ENCODE measurements at regions not wholly inside any gene's neighbourhood (a gene's known extent, or its start where the extent isn't known, plus 50 kb on each side); places are given as distances from the start of the nearest gene placed in this dataset.
"Not testable (repeated sequence)": the region's sequence is repeated elsewhere in the genome, so short reads cannot be mapped to it uniquely, and the experiment has no call there.

- Histone ChIP-seq H3K9me3 (ENCODE audit: control insufficient read depth, insufficient read depth, low read depth, low read length) (no peaks in the 10 kb centered on the region), H3K4me3 (ENCODE audit: low read depth, low read length) (no peak overlapping the region), H3K4me1 (ENCODE audit: control insufficient read depth, insufficient read depth, low read length) (peaks cover 32% of the 10 kb centered on the region), H3K27ac (ENCODE audit: low read depth, low read length) (no peak overlapping the region), H3K36me3 (ENCODE audit: control insufficient read depth, insufficient read depth, low read length) (no peaks in the 10 kb centered on the region), H3K27me3 (ENCODE audit: control insufficient read depth, insufficient read depth, low read length) (peaks cover 3% of the 10 kb centered on the region; the same call in 1 of the 2 replicates), H3K9ac (ENCODE audit: low read length) (no peak overlapping the region)
Observed at GRCh38 chr5:56670916-56671315, 144.4 kb upstream of the MAP3K1 start.

- Histone ChIP-seq H3K4me1 (ENCODE audit: control insufficient read depth, insufficient read depth, low read length) (peaks cover 32% of the 10 kb centered on the region), H3K27me3 (ENCODE audit: control insufficient read depth, insufficient read depth, low read length) (peaks cover 3% of the 10 kb centered on the region; the same call in 1 of the 2 replicates), H3K27ac (ENCODE audit: low read depth, low read length) (no peak overlapping the region; the same call in 1 of the 2 replicates), H3K9me3 (ENCODE audit: control insufficient read depth, insufficient read depth, low read depth, low read length) (no peaks in the 10 kb centered on the region), H3K4me3 (ENCODE audit: low read depth, low read length) (no peak overlapping the region), H3K9ac (ENCODE audit: low read length) (peak overlapping the region; percentile 31), H3K36me3 (ENCODE audit: control insufficient read depth, insufficient read depth, low read length) (no peaks in the 10 kb centered on the region)
Observed at GRCh38 chr5:56669534-56670483, 145.5 kb upstream of the MAP3K1 start.

- H3K4me3 ChIP-seq (ENCODE audit: low read depth, low read length): no peak overlapping the region
- peaks cover 32% of the 10 kb centered on the region for H3K4me1 ChIP-seq (ENCODE audit: control insufficient read depth, insufficient read depth, low read length)
- no peak overlapping the region for H3K9ac ChIP-seq (ENCODE audit: low read length)
- H3K27ac ChIP-seq (ENCODE audit: low read depth, low read length): no peak overlapping the region
- no peaks in the 10 kb centered on the region for H3K9me3 ChIP-seq (ENCODE audit: control insufficient read depth, insufficient read depth, low read depth, low read length)
- H3K36me3 ChIP-seq (ENCODE audit: control insufficient read depth, insufficient read depth, low read length): no peaks in the 10 kb centered on the region
- H3K27me3 ChIP-seq (ENCODE audit: control insufficient read depth, insufficient read depth, low read length): peaks cover 3% of the 10 kb centered on the region; the same call in 1 of the 2 replicates
Observed at GRCh38 chr5:56668996-56669395, 146.4 kb upstream of the MAP3K1 start.

- Histone ChIP-seq H3K4me3 (ENCODE audit: low read depth, low read length) (no peak overlapping the region), H3K9me3 (ENCODE audit: control insufficient read depth, insufficient read depth, low read depth, low read length) (no peaks in the 10 kb centered on the region), H3K4me1 (ENCODE audit: control insufficient read depth, insufficient read depth, low read length) (peaks cover 45% of the 10 kb centered on the region), H3K27me3 (ENCODE audit: control insufficient read depth, insufficient read depth, low read length) (peaks cover under 1% of the 10 kb centered on the region; the same call in 1 of the 2 replicates), H3K27ac (ENCODE audit: low read depth, low read length) (no peak overlapping the region), H3K36me3 (ENCODE audit: control insufficient read depth, insufficient read depth, low read length) (no peaks in the 10 kb centered on the region), H3K9ac (ENCODE audit: low read length) (no peak overlapping the region)
Observed at GRCh38 chr5:56667692-56668091, 147.7 kb upstream of the MAP3K1 start.

- Histone ChIP-seq H3K9ac (ENCODE audit: low read length) (no peak overlapping the region), H3K27ac (ENCODE audit: low read depth, low read length) (no peak overlapping the region), H3K27me3 (ENCODE audit: control insufficient read depth, insufficient read depth, low read length) (no peaks in the 10 kb centered on the region), H3K4me3 (ENCODE audit: low read depth, low read length) (no peak overlapping the region), H3K4me1 (ENCODE audit: control insufficient read depth, insufficient read depth, low read length) (peaks cover 43% of the 10 kb centered on the region), H3K9me3 (ENCODE audit: control insufficient read depth, insufficient read depth, low read depth, low read length) (no peaks in the 10 kb centered on the region), H3K36me3 (ENCODE audit: control insufficient read depth, insufficient read depth, low read length) (no peaks in the 10 kb centered on the region)
Observed at GRCh38 chr5:56666901-56667300, 148.4 kb upstream of the MAP3K1 start.

- not testable (repeated sequence) for H3K9ac ChIP-seq (ENCODE audit: low read length); H3K9me3 ChIP-seq (ENCODE audit: control insufficient read depth, insufficient read depth, low read depth, low read length); H3K27me3 ChIP-seq (ENCODE audit: control insufficient read depth, insufficient read depth, low read length); H3K27ac ChIP-seq (ENCODE audit: low read depth, low read length); H3K36me3 ChIP-seq (ENCODE audit: control insufficient read depth, insufficient read depth, low read length); H3K4me3 ChIP-seq (ENCODE audit: low read depth, low read length)
- H3K4me1 ChIP-seq (ENCODE audit: control insufficient read depth, insufficient read depth, low read length): peaks cover 27% of the 10 kb centered on the region
Observed at GRCh38 chr5:56665117-56665516, 150.2 kb upstream of the MAP3K1 start.

GRCh38 chr5:56664025-56664424, 151.3 kb upstream of the MAP3K1 start:
- Histone ChIP-seq H3K4me3 (ENCODE audit: low read depth, low read length) (no peak overlapping the region), H3K4me1 (ENCODE audit: control insufficient read depth, insufficient read depth, low read length) (peaks cover 17% of the 10 kb centered on the region), H3K9me3 (ENCODE audit: control insufficient read depth, insufficient read depth, low read depth, low read length) (no peaks in the 10 kb centered on the region), H3K27ac (ENCODE audit: low read depth, low read length) (no peak overlapping the region), H3K9ac (ENCODE audit: low read length) (no peak overlapping the region), H3K36me3 (ENCODE audit: control insufficient read depth, insufficient read depth, low read length) (no peaks in the 10 kb centered on the region), H3K27me3 (ENCODE audit: control insufficient read depth, insufficient read depth, low read length) (no peaks in the 10 kb centered on the region)

GRCh38 chr5:56663523-56663922, 151.8 kb upstream of the MAP3K1 start:
- Histone ChIP-seq H3K27ac (ENCODE audit: low read depth, low read length) (no peak overlapping the region), H3K4me3 (ENCODE audit: low read depth, low read length) (no peak overlapping the region), H3K9ac (ENCODE audit: low read length) (no peak overlapping the region)

GRCh38 chr5:56662893-56663292, 152.5 kb upstream of the MAP3K1 start:
- H3K27ac ChIP-seq (ENCODE audit: low read depth, low read length): no peak overlapping the region
- H3K4me1 ChIP-seq (ENCODE audit: control insufficient read depth, insufficient read depth, low read length): peaks cover 15% of the 10 kb centered on the region
- no peaks in the 10 kb centered on the region for H3K36me3 ChIP-seq (ENCODE audit: control insufficient read depth, insufficient read depth, low read length)
- no peaks in the 10 kb centered on the region for H3K9me3 ChIP-seq (ENCODE audit: control insufficient read depth, insufficient read depth, low read depth, low read length)
- no peak overlapping the region for H3K4me3 ChIP-seq (ENCODE audit: low read depth, low read length)
- no peaks in the 10 kb centered on the region for H3K27me3 ChIP-seq (ENCODE audit: control insufficient read depth, insufficient read depth, low read length)
- no peak overlapping the region for H3K9ac ChIP-seq (ENCODE audit: low read length)

More at GRCh38 chr5:56663523-56663922, 151.8 kb upstream of the MAP3K1 start:
- no peaks in the 10 kb centered on the region for H3K36me3 ChIP-seq (ENCODE audit: control insufficient read depth, insufficient read depth, low read length)
- no peaks in the 10 kb centered on the region for H3K9me3 ChIP-seq (ENCODE audit: control insufficient read depth, insufficient read depth, low read depth, low read length)
- peaks cover 15% of the 10 kb centered on the region for H3K4me1 ChIP-seq (ENCODE audit: control insufficient read depth, insufficient read depth, low read length)
- H3K27me3 ChIP-seq (ENCODE audit: control insufficient read depth, insufficient read depth, low read length): no peaks in the 10 kb centered on the region

GRCh38 chr5:56659971-56660370, 155.4 kb upstream of the MAP3K1 start:
- H3K36me3 ChIP-seq (ENCODE audit: control insufficient read depth, insufficient read depth, low read length): no peaks in the 10 kb centered on the region
- H3K9me3 ChIP-seq (ENCODE audit: control insufficient read depth, insufficient read depth, low read depth, low read length): no peaks in the 10 kb centered on the region
- peaks cover 15% of the 10 kb centered on the region for H3K4me1 ChIP-seq (ENCODE audit: control insufficient read depth, insufficient read depth, low read length)
- no peak overlapping the region for H3K27ac ChIP-seq (ENCODE audit: low read depth, low read length)
- no peak overlapping the region for H3K4me3 ChIP-seq (ENCODE audit: low read depth, low read length)
- H3K27me3 ChIP-seq (ENCODE audit: control insufficient read depth, insufficient read depth, low read length): no peaks in the 10 kb centered on the region
- no peak overlapping the region for H3K9ac ChIP-seq (ENCODE audit: low read length)

GRCh38 chr5:56658972-56659371, 156.4 kb upstream of the MAP3K1 start:
- no peak overlapping the region for H3K27ac ChIP-seq (ENCODE audit: low read depth, low read length)
- no peaks in the 10 kb centered on the region for H3K27me3 ChIP-seq (ENCODE audit: control insufficient read depth, insufficient read depth, low read length)
- no peak overlapping the region for H3K4me3 ChIP-seq (ENCODE audit: low read depth, low read length)
- H3K4me1 ChIP-seq (ENCODE audit: control insufficient read depth, insufficient read depth, low read length): peaks cover 15% of the 10 kb centered on the region
- H3K36me3 ChIP-seq (ENCODE audit: control insufficient read depth, insufficient read depth, low read length): no peaks in the 10 kb centered on the region
- no peak overlapping the region for H3K9ac ChIP-seq (ENCODE audit: low read length)
- H3K9me3 ChIP-seq (ENCODE audit: control insufficient read depth, insufficient read depth, low read depth, low read length): no peaks in the 10 kb centered on the region
